Hematopoietic multipotent progenitor cell (in vitro differentiated cells): ENCODE measurements at regions not wholly inside any gene's neighbourhood (a gene's known extent, or its start where the extent isn't known, plus 50 kb on each side); places are given as distances from the start of the nearest gene placed in this dataset.
"Not testable (repeated sequence)": the region's sequence is repeated elsewhere in the genome, so short reads cannot be mapped to it uniquely, and the experiment has no call there.

Experiments used
- DNase-seq, 3 donors: peaks; one replicate each; pipeline ENCODE4 v3.0.0-alpha.2; 2011 to 2015; ENCODE audit warnings: low read depth in 2 of 3, low spot score in 2 of 3

DNA sequence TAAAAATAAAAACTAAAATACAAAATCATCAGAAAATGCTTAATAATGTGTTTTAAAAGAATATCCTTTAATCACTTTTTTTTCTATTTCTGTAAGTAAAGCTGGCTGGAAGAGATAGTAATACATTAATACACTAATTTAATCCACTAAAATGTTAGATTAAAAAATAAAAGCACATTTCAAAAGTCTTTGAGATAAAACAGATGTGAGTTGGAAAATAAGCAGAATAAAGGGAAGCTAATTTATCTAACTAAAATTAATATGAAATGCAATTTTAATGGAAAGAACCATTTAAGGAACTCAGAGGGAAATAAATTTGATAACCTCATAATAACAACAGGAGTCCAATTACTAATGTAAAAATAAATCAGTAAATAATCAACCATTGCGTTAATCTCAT lies 774.8 kb upstream of the MBL2 start:
- no peak for DNase-seq

DNA sequence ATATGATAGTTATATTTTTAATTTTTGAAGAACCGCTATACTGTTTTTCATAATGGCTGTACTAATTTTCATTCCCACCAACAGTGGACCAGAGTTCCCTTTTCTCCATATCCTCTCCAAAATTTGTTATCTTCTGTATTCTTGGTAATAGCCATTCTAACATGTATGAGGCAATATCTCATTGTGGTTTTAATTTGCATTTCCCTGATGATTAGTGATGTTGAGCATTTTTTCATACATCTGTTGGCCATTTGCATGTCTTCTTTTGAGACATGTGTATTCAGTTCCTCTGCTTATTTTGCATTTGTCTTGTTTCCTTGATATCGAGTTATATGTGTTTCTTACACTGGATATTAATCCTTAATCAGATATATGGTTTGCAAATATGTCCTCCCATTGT lies 770.8 kb upstream of the MBL2 start:
- no peak for DNase-seq

DNA sequence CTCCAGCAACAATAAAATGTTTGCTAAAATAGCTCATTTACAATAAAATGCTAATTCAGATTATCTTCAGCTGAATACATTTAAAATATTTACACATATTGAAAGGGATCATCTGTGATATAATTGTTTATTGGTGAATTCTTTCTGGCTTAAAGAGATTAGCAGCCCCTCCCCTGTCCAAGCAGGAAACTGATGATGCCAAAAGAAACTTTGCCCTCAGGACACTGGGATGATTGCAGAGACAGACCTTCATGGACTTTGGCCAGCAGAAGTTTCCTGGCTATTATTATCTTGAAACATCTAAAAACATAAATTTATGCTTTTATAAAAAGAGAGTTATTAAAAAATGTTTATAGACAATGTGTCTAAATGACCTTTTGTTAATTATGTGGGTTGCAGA lies 764.9 kb upstream of the MBL2 start:
- DNase-seq: no peak

DNA sequence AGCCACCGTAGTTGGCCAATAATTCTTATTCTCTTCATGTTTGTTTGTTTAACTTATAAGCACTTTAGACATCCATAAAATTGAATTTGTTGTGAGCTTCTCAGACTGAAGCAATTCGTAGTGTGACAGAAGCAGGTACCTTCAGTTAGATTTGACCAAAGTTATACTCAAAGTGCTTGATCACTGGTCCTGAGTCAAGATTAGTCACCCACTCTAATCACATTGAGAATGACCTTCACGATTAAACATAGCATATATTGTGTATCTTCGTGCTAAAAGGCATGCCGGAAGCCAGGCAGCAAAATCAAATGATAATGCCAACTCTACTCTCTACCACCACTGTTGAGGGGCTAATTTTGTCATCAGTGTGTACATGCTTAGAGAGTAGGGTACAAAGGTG lies 763.7 kb upstream of the MBL2 start:
- no peak for DNase-seq

DNA sequence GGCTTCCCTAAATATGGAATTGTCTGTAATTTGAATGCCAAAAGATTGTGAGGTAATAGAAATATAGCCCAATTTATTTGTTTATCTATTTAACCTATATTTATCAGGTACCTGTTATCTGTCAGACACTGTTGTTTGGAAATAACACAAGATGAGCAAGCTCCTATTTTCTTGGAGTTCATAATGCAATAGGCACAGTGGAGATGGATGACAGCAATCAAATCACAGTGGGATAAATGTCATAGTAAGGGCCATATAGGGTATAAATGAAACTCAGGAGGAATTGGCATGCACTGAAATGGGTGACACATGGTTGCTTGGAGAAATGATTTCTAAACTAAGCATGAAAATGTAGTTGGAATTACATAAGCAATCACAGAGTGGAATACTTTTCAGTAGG lies 761.8 kb upstream of the MBL2 start:
- no peak for DNase-seq

DNA sequence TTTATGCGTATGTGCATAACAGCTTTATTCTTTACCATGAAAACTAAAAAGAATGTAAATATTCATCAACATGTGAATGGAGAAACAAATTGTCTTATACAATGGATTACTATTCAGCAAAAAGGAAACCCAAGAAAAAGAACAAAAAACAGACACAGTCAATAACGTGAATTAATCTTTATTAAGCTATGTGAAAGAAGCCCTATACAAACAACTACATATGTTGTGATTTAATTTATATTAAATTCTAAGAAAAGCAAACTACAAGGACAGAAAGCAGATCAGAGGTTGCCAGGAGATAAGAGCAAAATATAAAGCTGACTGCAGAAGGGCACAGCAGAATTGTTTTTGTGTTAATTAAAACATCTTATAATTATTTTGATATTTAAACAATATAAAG lies 756.4 kb upstream of the MBL2 start:
- no peak for DNase-seq

DNA sequence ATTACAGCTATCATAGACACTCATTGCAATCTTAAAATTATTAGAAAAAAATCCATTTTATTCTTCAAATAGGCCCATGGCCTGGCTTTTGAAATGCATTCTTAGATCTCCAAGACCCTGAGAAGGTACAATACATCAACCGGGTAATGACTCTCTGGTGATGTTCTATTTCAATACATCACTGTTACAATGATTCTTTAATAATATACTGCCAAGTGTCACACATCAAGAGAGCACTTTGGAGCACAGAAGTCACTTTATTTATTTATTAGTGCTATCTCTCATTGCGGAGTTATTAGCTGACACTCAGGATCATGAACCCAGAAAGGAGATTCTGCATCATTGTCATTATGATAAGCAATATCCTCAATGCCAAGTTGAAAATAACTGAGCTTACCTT lies 748.5 kb upstream of the MBL2 start:
- no peak for DNase-seq

DNA sequence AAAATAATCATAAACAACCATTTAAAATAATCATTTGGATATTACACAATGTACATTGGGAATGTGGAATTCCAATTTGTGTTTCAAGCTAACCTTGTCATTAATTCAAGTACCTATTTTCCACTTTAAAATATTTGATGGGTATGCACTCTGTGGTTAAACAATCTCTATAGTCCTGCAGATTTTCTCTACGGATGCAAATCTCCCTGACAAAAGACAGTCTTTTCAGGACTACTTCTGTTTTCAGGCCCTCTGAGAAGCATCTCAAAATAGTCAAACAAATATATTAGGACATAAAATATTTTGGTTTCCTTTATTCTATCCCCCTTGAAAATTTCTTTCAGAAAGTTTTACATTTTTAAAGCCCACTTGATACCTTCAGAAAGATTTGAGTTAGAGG lies 735.6 kb upstream of the MBL2 start:
- DNase-seq: no peak

DNA sequence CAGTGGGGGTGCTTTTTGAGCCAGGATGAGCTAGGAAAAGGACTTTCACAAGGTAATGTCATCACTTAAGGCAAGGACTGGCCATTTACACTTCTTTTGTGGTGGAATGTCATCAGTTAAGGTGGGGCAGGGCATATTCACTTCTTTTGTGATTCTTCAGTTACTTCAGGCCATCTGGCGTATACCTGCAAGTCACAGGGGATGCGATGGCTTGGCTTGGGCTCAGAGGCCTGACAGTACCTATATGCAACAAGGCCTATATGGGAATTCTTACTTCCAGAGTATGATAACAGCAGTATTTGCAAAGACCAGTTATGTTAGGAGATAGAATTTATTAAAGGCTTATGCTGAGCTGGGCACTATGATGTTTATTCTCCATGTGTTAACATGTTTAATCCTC lies 731.9 kb upstream of the MBL2 start:
- not testable (repeated sequence) for DNase-seq

DNA sequence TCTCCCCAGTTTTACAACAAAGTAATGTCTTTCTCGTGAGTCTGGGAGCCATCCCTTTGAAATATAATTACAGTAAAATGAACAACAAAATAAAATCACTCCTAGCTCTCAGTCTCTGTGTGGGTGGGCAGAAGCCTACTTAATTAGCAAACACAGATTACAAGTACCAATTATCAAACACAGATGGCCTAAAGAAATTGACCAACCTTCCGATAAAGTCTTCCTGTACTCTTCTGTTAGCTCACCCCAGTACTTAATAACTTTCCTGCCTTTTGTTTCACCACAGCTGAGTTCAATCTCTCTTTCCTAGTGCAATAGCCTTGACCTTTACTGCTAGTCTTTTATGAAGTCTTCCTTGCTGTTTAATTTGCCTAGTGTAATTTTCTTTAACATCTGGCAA lies 719.2 kb upstream of the MBL2 start:
- no peak for DNase-seq

DNA sequence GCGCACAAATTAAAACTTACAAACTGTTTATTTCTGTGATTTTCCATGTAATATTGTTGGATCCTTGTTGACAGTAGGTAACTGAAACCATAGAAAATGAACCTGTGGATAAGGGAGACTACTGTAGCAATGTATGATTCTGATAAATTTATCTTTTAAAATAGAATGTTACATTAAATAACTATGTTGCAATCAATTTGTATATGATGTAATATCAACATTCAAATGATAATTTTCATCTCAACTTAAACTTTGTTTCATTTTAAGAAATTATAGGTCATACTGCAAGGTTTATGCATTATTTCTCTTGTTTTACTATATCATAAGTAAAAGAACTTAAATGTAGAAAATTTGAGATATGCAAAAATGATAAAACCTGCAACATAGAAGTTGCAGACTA lies 718.0 kb upstream of the MBL2 start:
- no peak for DNase-seq

DNA sequence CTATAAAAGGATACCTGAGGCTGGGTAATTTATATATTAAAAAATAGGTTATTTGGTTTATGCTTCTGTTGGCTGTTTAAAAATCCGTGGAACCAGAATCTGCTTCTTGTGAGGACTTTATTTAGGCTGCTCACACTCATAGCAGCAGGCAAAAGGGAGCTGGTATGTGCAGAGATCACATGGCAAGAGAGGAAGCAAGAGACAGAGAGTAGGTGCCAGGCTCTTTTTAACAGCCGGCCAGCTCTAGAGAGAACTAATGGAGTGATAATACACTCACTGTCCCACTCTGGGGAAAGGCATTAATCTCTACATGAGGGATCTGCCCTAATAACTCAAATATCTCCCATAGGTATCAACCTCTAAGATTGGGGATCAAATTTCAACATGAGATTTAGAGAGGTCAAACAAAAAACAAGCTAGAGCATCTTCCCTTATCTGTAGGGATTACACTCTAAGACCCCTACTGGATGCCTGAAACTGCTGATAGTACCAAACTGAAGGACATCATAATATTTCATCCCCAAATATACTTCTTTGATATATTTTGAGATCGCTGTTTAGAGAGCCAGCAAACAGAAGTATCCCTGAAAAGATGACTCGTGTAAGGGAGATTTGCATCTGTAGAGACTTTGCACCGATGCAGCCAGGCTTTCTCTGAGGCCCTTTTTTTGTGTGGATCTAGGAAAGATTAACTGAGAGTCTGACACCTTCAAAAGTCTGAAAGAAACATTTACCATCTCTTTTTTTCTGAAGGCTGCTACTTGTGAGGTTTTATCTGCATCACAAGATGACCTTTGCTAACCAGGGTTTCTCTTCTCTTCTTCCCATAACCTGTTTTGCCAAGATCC lies 717.0 kb upstream of the MBL2 start:
- DNase-seq: no peak

DNA sequence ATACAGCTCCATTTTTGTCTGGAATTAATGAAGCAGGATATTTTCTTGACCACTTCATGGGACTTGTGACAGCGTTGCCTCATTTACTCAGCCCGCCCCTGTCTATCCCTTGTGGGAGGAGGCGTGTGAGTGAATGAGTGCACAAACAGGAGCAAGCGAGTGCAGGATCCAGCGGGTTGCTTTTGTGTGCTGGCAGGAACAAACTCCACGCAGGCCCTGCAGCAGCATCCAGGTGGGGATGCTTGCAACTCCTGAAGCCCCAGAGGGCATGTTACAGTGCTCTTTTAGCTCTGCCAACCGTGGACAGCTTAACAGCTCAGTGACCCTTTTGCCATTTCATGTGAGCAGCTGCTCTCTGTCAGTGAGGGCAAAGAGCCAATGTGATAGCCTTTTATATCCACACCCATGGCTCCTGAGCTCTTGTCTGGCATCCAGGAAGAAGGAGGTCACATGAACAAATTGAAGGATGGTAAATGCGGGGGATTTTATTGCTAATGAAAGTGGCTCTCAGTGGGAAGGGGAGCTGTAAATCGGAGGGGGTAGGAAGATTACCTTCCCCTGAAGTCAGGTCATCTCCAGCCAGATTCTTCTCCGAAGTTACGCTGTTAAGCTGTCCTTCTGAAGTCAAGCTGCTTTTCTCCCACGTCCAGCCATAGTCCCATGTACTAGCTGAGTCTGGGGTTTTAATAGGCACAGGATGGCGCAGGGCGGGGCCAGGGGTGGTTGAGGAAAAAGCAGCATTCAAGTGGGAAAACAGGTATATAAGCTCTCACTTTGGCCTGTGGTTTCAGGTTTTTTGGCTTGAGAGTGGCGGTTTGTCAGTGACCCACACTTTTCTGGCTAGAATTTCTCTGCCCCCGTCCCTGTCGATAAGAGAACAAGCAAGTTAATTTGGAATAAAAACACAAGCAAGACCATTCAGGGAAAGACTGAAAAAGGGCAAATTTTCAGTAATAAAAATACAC lies 714.7 kb upstream of the MBL2 start:
- no peak for DNase-seq

DNA sequence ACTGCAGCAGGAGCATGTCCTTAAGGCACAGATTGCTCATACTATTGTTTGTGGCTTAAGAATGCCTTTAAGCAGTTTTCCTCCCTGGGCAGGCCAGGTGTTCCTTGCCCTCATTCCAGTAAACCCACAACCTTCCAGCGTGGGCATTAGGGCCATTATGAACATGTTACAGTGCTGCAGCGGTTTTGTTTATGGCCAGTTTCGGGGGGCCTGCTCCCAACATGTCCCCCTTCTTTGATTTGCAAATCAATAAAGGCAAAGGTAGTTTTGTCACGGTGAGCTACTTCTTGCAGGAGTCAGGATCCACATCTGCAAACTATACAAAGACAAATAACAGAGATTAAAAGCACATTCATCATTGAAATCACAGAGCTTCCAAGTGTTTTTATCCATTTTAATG lies 712.8 kb upstream of the MBL2 start:
- not testable (repeated sequence) for DNase-seq

DNA sequence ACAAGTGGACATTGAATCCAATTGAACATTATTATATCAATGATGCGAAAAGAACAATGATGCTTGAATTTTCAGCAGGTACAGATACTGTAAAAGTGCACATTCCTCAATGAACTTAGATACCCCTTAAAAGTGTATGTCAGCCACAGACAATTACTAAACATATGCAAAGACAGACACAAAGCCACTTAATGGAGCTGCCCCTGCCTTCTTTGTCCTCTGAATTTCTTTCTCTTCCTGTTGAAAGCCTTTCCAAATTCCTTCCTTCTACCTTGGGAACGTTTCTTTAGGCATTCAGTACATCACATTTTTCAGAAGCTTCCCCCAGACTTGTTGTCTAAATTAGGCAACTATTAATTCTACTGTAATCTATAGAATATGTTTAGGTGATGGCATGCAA lies 706.8 kb upstream of the MBL2 start:
- DNase-seq: no peak

DNA sequence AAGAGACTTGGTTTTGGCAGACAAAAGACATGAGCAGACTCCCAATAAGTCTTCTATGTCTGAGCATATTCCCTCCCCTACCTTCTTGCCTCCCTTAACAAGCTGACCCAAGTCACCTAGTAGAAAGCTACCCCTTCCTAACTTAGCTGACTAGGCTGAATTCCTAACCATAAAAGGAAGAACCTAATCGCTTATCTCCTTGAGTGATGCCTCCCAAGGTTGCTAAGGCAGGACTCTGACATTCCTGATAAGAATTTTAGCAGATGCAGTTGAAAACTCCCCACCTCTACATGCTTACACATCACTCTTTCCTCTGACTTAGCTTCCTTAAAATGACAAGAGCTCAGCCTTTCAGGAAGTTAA lies 704.7 kb upstream of the MBL2 start:
- no peak for DNase-seq

DNA sequence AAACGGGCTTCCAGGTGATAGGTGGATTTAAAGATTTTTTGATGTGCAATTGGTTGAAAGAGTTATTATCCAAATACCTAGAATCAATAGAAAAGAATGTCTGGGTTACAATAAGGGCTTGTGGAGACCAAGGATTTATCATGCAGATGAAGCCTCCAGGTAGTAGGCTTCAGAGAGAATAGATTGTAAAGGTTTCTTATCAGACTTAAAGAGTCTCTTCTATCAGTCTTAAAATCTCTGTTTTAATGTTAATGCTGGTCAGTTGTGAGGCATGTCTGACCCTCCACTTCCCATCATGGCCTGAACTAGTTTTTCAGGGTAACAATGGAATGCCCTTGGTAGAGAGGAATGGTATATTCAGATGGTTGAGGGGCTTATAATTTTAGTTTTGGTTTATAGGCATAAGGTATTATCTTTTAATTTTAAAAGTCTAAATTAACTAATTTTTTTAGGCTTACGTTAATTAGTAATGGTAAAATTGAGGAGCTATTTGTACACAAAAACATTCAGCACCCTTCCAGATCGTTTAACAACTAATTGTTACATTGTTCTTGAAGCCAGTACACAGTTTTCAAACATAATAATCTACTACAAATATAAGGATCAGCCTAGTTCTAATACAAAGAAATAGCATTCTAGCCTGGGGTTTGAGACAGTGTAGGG lies 704.2 kb upstream of the MBL2 start:
- DNase-seq: no peak

DNA sequence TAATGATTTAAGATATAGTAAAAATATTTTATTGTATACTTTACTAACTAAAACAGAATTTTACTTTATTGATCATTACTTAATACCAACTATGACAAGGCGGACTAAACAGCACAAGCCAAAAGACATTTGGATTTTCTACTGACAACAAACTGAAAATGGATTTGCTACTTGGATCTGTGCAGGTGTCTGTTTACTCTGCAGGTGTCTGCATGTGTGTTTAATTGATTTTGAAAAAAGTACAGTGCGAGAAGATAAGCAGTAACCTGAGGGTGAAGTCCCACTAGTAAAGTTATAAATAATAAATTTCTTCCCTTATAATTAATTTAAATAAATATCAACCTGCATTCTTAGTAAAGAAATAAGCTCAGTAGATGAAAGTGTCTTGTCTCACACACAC lies 696.8 kb upstream of the MBL2 start:
- DNase-seq: no peak

DNA sequence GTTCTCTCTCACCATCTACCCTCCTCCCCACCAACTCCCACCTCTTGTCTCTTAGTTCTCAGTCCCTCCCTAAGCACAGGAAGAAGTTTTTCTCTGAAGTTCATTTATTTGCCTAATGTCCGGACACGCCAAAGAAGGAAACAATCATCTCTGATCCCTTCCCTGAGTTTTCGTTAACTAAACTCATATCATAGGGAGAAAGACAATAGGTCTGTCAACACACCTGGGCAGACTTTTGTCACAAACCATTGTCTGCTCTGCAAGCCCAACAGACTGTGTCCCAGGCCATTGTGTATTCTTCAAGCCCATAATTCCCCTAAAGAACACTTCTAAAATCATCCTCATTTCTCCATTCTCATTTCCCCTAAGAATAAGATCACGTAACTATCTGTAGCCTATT lies 691.0 kb upstream of the MBL2 start:
- no peak for DNase-seq

DNA sequence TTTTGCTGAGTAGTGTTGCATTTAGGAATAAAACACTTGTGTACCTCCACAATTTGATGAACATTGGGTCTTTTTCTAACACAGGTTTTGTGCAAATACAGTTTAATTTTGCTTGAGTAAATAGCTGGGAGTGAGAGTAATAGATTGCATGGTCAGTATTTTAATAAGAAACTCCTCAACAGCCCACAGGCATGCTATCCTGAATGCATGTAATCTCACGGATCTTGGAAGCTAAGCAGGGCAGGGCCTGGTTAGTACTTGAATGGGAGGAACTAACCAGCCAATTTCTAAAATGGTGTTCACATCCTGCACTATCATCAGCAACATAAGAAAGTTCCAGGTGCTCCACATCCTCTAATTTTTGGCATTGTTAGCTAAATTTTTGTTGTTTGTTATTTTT lies 685.4 kb upstream of the MBL2 start:
- no peak for DNase-seq

DNA sequence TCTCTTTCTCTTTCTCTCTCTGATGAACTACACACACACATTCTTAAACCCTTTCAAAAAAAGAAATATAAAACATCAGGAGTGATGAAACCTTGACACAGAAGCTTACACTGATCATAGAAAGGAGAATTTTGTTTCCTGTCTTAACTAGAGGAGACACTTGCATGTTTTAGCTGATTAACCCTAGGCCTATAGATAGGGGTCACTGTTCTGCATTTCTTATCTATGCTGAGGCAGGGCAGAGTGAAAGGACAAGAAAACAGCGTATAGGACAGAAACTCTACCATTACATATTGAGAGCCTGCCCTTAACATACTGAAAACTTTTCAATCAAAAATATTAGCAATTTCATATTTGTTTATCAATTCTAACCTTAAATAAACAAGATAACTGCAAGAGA lies 680.6 kb upstream of the MBL2 start:
- DNase-seq: no peak

DNA sequence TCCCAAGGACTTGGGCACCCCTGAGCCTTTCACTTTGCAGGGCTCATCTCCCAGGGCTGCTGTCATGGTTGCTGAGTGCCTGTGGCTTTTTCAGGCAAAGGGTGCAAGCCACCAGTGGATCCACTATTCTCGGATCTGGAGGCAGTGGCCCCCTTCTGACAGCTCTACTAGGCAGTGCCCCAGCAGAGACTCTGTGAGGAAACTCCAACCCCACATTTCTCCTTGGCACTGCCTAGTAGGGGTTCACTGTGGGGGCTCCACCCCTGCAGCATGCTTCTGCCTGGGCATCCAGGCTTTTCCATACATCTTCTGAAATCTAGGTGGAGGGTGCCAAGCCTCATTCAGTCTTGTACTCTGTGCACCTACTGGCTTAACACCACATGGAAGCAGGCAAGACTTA lies 675.0 kb upstream of the MBL2 start:
- no peak for DNase-seq
